K562 (cell line): ENCODE measurements at regions not wholly inside any gene's neighbourhood (a gene's known extent, or its start where the extent isn't known, plus 50 kb on each side); places are given as distances from the start of the nearest gene placed in this dataset.

ENCODE experiments used
- ATAC-seq: fragments of 200-7000 bp; cut with Tn5 transposase; 3 replicates; pipeline ENCODE4 v1.9.1; 2020; ENCODE audit warnings: moderate library complexity
- BruUV-seq: library from RNA; stranded (reverse); fragments of 400-500 nt; replicated peaks from 2 replicates; lab custom pipeline; 2021; lab: Mats Ljungman, UMichigan
- CTCF ChIA-PET: fragments of 300-600 bp; formaldehyde crosslinking; extraction: SDS; loops from one replicate; lab custom pipeline; 2021; ENCODE audit warnings: low intra/inter-chr PET ratio; lab: Yijun Ruan, JAX
- POLR2A ChIA-PET: fragments of 300-600, 350-650 bp; sonication (Branson Sonifier 250); formaldehyde crosslinking; extraction: SDS; loops from one replicate; lab custom pipeline; 2021; ENCODE audit warnings: antibody characterized with exemption, inconsistent platforms; lab: Yijun Ruan, JAX
- DNase-seq, 4 experiments: peaks; one replicate each; pipeline versions ENCODE4 v3.0.0 to v3.0.0-alpha.2; 2011 to 2018; ENCODE audit warnings: low spot score in 3 of 4, mixed read lengths in 3 of 4; ENCODE audit errors: extremely low read depth in 1 of 4
- FAIRE-seq: peaks from 2 replicates; lab custom pipeline; 2011; peaks lifted over from hg19 to GRCh38; lab: Jason Lieb, UNC
- H2AFZ ChIP-seq: 2 replicates; pipeline ENCODE4 v1.6.0; 2011; ENCODE audit warnings: low read depth, low read length, control low read depth, inconsistent platforms
- H3K27ac ChIP-seq: fragments of 200-600 bp; 3 replicates; pipeline ENCODE4 v1.8.0; 2011; ENCODE audit warnings: low read depth, mild to moderate bottlenecking, control low read depth, inconsistent platforms, low read length, moderate library complexity, mixed read lengths; ENCODE audit errors: extremely low read depth
- H3K27me3 ChIP-seq, 2 experiments: fragments of 300-600 bp in 1 of 2; 2 replicates in 1 of 2; 3 replicates in 1 of 2; pipeline versions ENCODE4 v1.6.0 to v1.8.0; 2011; ENCODE audit warnings: inconsistent platforms in 2 of 2, low read length in 2 of 2, mild to moderate bottlenecking in 1 of 2, mixed read lengths in 1 of 2, moderate library complexity in 1 of 2; ENCODE audit not compliant: control insufficient read depth in 2 of 2, insufficient read depth in 2 of 2
- H3K36me3 ChIP-seq: fragments of 300-600 bp; 3 replicates; pipeline ENCODE4 v1.8.0; 2011; ENCODE audit warnings: mild to moderate bottlenecking, low read length, inconsistent platforms; ENCODE audit not compliant: control insufficient read depth, insufficient read depth
- H3K4me1 ChIP-seq, 2 experiments: fragments of 200-600 bp in 1 of 2; replicated peaks in 1 of 2; 2 replicates in 1 of 2; 3 replicates in 1 of 2; pipeline versions ENCODE4 v1.5.1 to v1.8.0; 2011; ENCODE audit warnings: inconsistent platforms in 2 of 2, low read length in 2 of 2, mild to moderate bottlenecking in 1 of 2, mixed read lengths in 1 of 2, moderate library complexity in 1 of 2; ENCODE audit not compliant: control insufficient read depth in 2 of 2, insufficient read depth in 2 of 2
- H3K4me2 ChIP-seq: 2 replicates; pipeline ENCODE4 v1.6.1; 2011; ENCODE audit warnings: low read length, control low read depth, inconsistent platforms, mixed read lengths; ENCODE audit not compliant: insufficient read depth
- H3K4me3 ChIP-seq: fragments of 200-600 bp; sonication (generic), shearing (Covaris generic); 2 replicates; pipeline ENCODE4 v1.5.1; 2016; ENCODE audit warnings: control low read depth, inconsistent platforms
- H3K79me2 ChIP-seq: fragments of 200-600 bp; 3 replicates; pipeline ENCODE4 v1.8.0; 2011; ENCODE audit warnings: low read length, inconsistent platforms; ENCODE audit not compliant: control insufficient read depth, insufficient read depth
- H3K9ac ChIP-seq, 2 experiments: 2 replicates each; pipeline versions ENCODE4 v1.6.0 to v1.6.1; 2011; ENCODE audit warnings: low read depth in 2 of 2, low read length in 2 of 2, control low read depth in 1 of 2, inconsistent platforms in 1 of 2, mild to moderate bottlenecking in 1 of 2, mixed read lengths in 1 of 2; ENCODE audit not compliant: insufficient read depth in 1 of 2
- H3K9me1 ChIP-seq: one replicate; pipeline ENCODE4 v1.6.0; 2011; ENCODE audit warnings: inconsistent platforms, mild to moderate bottlenecking, low read length, moderate library complexity; ENCODE audit not compliant: control insufficient read depth, insufficient read depth
- H3K9me3 ChIP-seq: replicated peaks from 2 replicates; pipeline ENCODE4 v1.5.1; 2011; ENCODE audit warnings: low read depth, low read length, inconsistent platforms; ENCODE audit not compliant: control insufficient read depth, insufficient read depth
- H4K20me1 ChIP-seq: replicated peaks from 2 replicates; pipeline ENCODE4 v1.6.1; 2011; ENCODE audit warnings: low read length, inconsistent platforms, mixed read lengths; ENCODE audit not compliant: control insufficient read depth, insufficient read depth
- CBX5 ChIP-seq: IDR thresholded peaks from 2 replicates; pipeline ENCODE4 v1.6.1; 2014; ENCODE audit warnings: low read depth, borderline replicate concordance
- CCNT2 ChIP-seq: IDR thresholded peaks from 2 replicates; pipeline ENCODE4 v1.6.1; 2011; ENCODE audit warnings: borderline replicate concordance, low read depth, mild to moderate bottlenecking, moderate library complexity, mixed read lengths, low read length; ENCODE audit not compliant: insufficient read length; ENCODE audit errors: extremely low read depth
- HNRNPK ChIP-seq: fragments of 200-400 bp; formaldehyde crosslinking; IDR thresholded peaks from one replicate; pipeline ENCODE4 v1.6.1; 2018; ENCODE audit warnings: mild to moderate bottlenecking, low read depth, low read length; ENCODE audit not compliant: poor library complexity, severe bottlenecking
- ZFPM2 ChIP-seq: fragments of 250-450 bp; sonication (Bioruptor Pico); IDR thresholded peaks from 2 replicates; pipeline ENCODE4 v1.5.1; 2022; ENCODE audit warnings: mild to moderate bottlenecking
- ZNF121 ChIP-seq: sonication (generic); formaldehyde crosslinking; conservative IDR thresholded peaks from 2 replicates; pipeline ENCODE4 v1.8.0; 2022; ENCODE audit warnings: missing genetic modification reagents
- ZNF274 ChIP-seq: IDR thresholded peaks from 2 replicates; pipeline ENCODE4 v1.6.1; 2011; ENCODE audit warnings: low read depth, mild to moderate bottlenecking, low read length, moderate library complexity, borderline replicate concordance
- ZNF408 ChIP-seq: fragments of 250-450 bp; sonication (Bioruptor Pico); IDR thresholded peaks from 2 replicates; pipeline ENCODE4 v1.4.0; 2020; ENCODE audit warnings: low read depth, mild to moderate bottlenecking, moderate library complexity
- WGBS: fragments of 100-300 bp; shearing (Covaris generic); methylation state at CpG from one replicate; pipeline ENCODE4 v1.1.6; 2016; ENCODE audit warnings: low coverage, mixed read lengths; ENCODE audit not compliant: insufficient coverage; ENCODE audit errors: missing lambda C conversion rate; 5-methylcytosine and 5-hydroxymethylcytosine counted together
- in situ Hi-C: fragments of 300-500 bp; cut with MboI; formaldehyde crosslinking; loops from 4 replicates; pipeline ENCODE4 v1.15.0; 2018; ENCODE audit warnings: inconsistent platforms, mixed read lengths
- intact Hi-C: fragments of 100-400 bp; cut with micrococcal nuclease; formaldehyde crosslinking; loops from 2 replicates; pipeline ENCODE4 v1.14.2; 2022
- TF ChIP-seq, protein P1 (sequence below): fragments of 250-450 bp; sonication (Bioruptor Pico); IDR thresholded peaks from 2 replicates; pipeline ENCODE4 v1.5.0; 2020; ENCODE audit warnings: mild to moderate bottlenecking, borderline replicate concordance
- TF ChIP-seq, protein P2 (sequence below): fragments of 250-450 bp; sonication (Bioruptor Pico); IDR thresholded peaks from 2 replicates; pipeline ENCODE4 v1.4.0; 2020

DNA sequence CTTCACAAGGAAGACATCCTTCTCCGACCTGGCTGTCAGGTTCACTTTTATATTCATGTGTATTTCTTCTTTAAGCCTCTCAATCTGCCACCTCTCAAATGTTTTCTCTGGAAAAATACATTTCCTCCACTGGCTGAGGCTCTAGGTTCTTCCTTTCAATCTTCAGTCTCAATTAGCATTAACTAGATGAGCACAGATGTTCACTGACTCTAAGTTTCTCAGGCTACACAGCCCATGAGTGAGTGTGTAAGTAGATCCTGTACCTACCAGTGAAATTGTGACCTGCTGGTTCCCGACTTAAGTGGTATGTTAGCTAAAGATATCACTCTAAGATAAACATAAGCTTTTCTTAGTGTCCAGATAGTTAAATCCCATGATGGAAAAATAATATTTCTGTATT lies 206.9 kb downstream of the ADAMTS15 start:
- Histone ChIP-seq H3K9me3 (no peaks in the 10 kb centered on the region), H2AFZ (no peak overlapping the region), H3K4me2 (no peak overlapping the region), H3K27me3 (peaks cover 0 to 1% of the 10 kb centered on the region in 2 experiments; a peak in 2 of 5 replicates), H3K4me1 (no peaks in the 10 kb centered on the region), H3K79me2 (no peaks in the 10 kb centered on the region), H4K20me1 (no peaks in the 10 kb centered on the region), H3K4me3 (no peak overlapping the region), H3K36me3 (no peaks in the 10 kb centered on the region), H3K9ac (no peak overlapping the region), H3K9me1 (no peaks in the 10 kb centered on the region), H3K27ac (no peak overlapping the region)
- WGBS: 3% methylated on average over 2 of the region's 2 CpGs
- POLR2A ChIA-PET: no interaction called here
- FAIRE-seq (no peak), ATAC-seq (no peak), DNase-seq (no peak)
- TF ChIP-seq ZNF274: no peak
- TF ChIP-seq ZFPM2 (CRISPR knock-in tag): no peak
- TF ChIP-seq ZNF121 (CRISPR knock-in tag): no peak
- no peak for TF ChIP-seq HNRNPK
- TF ChIP-seq, protein P1, sequence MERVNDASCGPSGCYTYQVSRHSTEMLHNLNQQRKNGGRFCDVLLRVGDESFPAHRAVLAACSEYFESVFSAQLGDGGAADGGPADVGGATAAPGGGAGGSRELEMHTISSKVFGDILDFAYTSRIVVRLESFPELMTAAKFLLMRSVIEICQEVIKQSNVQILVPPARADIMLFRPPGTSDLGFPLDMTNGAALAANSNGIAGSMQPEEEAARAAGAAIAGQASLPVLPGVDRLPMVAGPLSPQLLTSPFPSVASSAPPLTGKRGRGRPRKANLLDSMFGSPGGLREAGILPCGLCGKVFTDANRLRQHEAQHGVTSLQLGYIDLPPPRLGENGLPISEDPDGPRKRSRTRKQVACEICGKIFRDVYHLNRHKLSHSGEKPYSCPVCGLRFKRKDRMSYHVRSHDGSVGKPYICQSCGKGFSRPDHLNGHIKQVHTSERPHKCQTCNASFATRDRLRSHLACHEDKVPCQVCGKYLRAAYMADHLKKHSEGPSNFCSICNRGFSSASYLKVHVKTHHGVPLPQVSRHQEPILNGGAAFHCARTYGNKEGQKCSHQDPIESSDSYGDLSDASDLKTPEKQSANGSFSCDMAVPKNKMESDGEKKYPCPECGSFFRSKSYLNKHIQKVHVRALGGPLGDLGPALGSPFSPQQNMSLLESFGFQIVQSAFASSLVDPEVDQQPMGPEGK (CRISPR knock-in tag): no peak
- no peak for TF ChIP-seq ZNF408 (CRISPR knock-in tag)
- TF ChIP-seq CBX5: no peak
- TF ChIP-seq, protein P2, sequence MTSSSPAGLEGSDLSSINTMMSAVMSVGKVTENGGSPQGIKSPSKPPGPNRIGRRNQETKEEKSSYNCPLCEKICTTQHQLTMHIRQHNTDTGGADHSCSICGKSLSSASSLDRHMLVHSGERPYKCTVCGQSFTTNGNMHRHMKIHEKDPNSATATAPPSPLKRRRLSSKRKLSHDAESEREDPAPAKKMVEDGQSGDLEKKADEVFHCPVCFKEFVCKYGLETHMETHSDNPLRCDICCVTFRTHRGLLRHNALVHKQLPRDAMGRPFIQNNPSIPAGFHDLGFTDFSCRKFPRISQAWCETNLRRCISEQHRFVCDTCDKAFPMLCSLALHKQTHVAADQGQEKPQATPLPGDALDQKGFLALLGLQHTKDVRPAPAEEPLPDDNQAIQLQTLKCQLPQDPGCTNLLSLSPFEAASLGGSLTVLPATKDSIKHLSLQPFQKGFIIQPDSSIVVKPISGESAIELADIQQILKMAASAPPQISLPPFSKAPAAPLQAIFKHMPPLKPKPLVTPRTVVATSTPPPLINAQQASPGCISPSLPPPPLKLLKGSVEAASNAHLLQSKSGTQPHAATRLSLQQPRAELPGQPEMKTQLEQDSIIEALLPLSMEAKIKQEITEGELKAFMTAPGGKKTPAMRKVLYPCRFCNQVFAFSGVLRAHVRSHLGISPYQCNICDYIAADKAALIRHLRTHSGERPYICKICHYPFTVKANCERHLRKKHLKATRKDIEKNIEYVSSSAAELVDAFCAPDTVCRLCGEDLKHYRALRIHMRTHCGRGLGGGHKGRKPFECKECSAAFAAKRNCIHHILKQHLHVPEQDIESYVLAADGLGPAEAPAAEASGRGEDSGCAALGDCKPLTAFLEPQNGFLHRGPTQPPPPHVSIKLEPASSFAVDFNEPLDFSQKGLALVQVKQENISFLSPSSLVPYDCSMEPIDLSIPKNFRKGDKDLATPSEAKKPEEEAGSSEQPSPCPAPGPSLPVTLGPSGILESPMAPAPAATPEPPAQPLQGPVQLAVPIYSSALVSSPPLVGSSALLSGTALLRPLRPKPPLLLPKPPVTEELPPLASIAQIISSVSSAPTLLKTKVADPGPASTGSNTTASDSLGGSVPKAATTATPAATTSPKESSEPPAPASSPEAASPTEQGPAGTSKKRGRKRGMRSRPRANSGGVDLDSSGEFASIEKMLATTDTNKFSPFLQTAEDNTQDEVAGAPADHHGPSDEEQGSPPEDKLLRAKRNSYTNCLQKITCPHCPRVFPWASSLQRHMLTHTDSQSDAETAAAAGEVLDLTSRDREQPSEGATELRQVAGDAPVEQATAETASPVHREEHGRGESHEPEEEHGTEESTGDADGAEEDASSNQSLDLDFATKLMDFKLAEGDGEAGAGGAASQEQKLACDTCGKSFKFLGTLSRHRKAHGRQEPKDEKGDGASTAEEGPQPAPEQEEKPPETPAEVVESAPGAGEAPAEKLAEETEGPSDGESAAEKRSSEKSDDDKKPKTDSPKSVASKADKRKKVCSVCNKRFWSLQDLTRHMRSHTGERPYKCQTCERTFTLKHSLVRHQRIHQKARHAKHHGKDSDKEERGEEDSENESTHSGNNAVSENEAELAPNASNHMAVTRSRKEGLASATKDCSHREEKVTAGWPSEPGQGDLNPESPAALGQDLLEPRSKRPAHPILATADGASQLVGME: no peak
- TF ChIP-seq CCNT2: no peak
- no TSS peak for BruUV-seq
- intact Hi-C loops (no loop called here), in situ Hi-C loops (no loop called here)
- CTCF ChIA-PET: no interaction called here
